ENCODE measurements at regions not wholly inside any gene's neighbourhood (a gene's known extent, or its start where the extent isn't known, plus 50 kb on each side); places are given as distances from the start of the nearest gene placed in this dataset.
A peak's percentile ranks its signal among the peaks of the same experiment; 100 is the strongest.
"Not testable (repeated sequence)": the region's sequence is repeated elsewhere in the genome, so short reads cannot be mapped to it uniquely, and the experiment has no call there.

GRCh38 chr3:176870451-176870850 is 326.8 kb downstream of the TBL1XR1 start:
- DNase-seq (ENCODE audit: low read depth), result no peak

- DNase-seq (ENCODE audit: low read depth), result peak; percentile 29
Observed at GRCh38 chr3:176867681-176868663, 329.3 kb downstream of the TBL1XR1 start.

- no peak for DNase-seq (ENCODE audit: low read depth)
Observed at GRCh38 chr3:176861137-176861536, 336.1 kb downstream of the TBL1XR1 start.

GRCh38 chr3:176856721-176857120 is 340.6 kb downstream of the TBL1XR1 start:
- no peak for DNase-seq (ENCODE audit: low read depth)

- no peak for DNase-seq (ENCODE audit: low read depth)
Observed at GRCh38 chr3:176855901-176856486, 341.3 kb downstream of the TBL1XR1 start.

- DNase-seq (ENCODE audit: low read depth), result no peak
Observed at GRCh38 chr3:176855213-176855612, 342.1 kb downstream of the TBL1XR1 start.

GRCh38 chr3:176850498-176850897 is 346.8 kb downstream of the TBL1XR1 start:
- no peak for DNase-seq (ENCODE audit: low read depth)

- DNase-seq (ENCODE audit: low read depth), result peak; percentile 47
Observed at GRCh38 chr3:176848431-176849214, 348.7 kb downstream of the TBL1XR1 start.

GRCh38 chr3:176842914-176843313 is 354.4 kb downstream of the TBL1XR1 start:
- DNase-seq (ENCODE audit: low read depth), result no peak

- no peak for DNase-seq (ENCODE audit: low read depth)
Observed at GRCh38 chr3:176840641-176841286, 356.5 kb downstream of the TBL1XR1 start.

GRCh38 chr3:176839901-176840300 is 357.4 kb downstream of the TBL1XR1 start:
- no peak for DNase-seq (ENCODE audit: low read depth)

GRCh38 chr3:176839466-176839865 is 357.8 kb downstream of the TBL1XR1 start:
- no peak for DNase-seq (ENCODE audit: low read depth)

- DNase-seq (ENCODE audit: low read depth), result not testable (repeated sequence)
Observed at GRCh38 chr3:176827244-176827643, 370.0 kb downstream of the TBL1XR1 start.

- DNase-seq (ENCODE audit: low read depth), result no peak
Observed at GRCh38 chr3:176824811-176825210, 372.5 kb downstream of the TBL1XR1 start.

- DNase-seq (ENCODE audit: low read depth), result no peak
Observed at GRCh38 chr3:176820764-176821163, 376.5 kb downstream of the TBL1XR1 start.

GRCh38 chr3:176816937-176817336 is 380.3 kb downstream of the TBL1XR1 start:
- no peak for DNase-seq (ENCODE audit: low read depth)

- DNase-seq (ENCODE audit: low read depth), result peak; percentile 67
Observed at GRCh38 chr3:176814285-176814684, 383.0 kb downstream of the TBL1XR1 start.

- no peak for DNase-seq (ENCODE audit: low read depth)
Observed at GRCh38 chr3:176807938-176808337, 389.3 kb downstream of the TBL1XR1 start.

GRCh38 chr3:176799675-176800074 is 397.6 kb downstream of the TBL1XR1 start:
- DNase-seq (ENCODE audit: low read depth), result no peak

GRCh38 chr3:176798680-176799079 is 398.6 kb downstream of the TBL1XR1 start:
- DNase-seq (ENCODE audit: low read depth), result no peak

GRCh38 chr3:176796371-176796770 is 400.9 kb downstream of the TBL1XR1 start:
- DNase-seq (ENCODE audit: low read depth), result peak; percentile 19

GRCh38 chr3:176795891-176796290 is 401.4 kb downstream of the TBL1XR1 start:
- peak; percentile 20 for DNase-seq (ENCODE audit: low read depth)
